ENCODE measurements at regions not wholly inside any gene's neighbourhood (a gene's known extent, or its start where the extent isn't known, plus 50 kb on each side); places are given as distances from the start of the nearest gene placed in this dataset.
"Not testable (repeated sequence)": the region's sequence is repeated elsewhere in the genome, so short reads cannot be mapped to it uniquely, and the experiment has no call there.

- H3K27me3 ChIP-seq (ENCODE audit: insufficient read depth): peaks cover 42% of the 10 kb centered on the region
Measured at GRCh38 chr14:103281496-103282231, 52.4 kb upstream of the EIF5 start.

GRCh38 chr14:103282309-103282708 lies 51.7 kb upstream of the EIF5 start:
- not testable (repeated sequence) for H3K27ac ChIP-seq (ENCODE audit: low read depth); H2AFZ ChIP-seq; H3K36me3 ChIP-seq (ENCODE audit: insufficient read depth); H3K4me2 ChIP-seq; H3K79me2 ChIP-seq (replicated peaks; ENCODE audit: insufficient read depth); H4K20me1 ChIP-seq (replicated peaks; ENCODE audit: insufficient read depth); H3K4me3 Mint-ChIP-seq; H3K9me2 ChIP-seq (ENCODE audit: insufficient read depth); H3K9me3 Mint-ChIP-seq; H3K36me3 Mint-ChIP-seq (ENCODE audit: low read depth); DNase-seq (ENCODE audit: low spot score); ATAC-seq; H3K4me3 ChIP-seq; H3K27ac Mint-ChIP-seq
- Histone ChIP-seq H3F3A (replicated peaks; ENCODE audit: low read depth) (peaks cover 12% of the 10 kb centered on the region; the same call in 1 of the 2 replicates), H3K4me1 (ENCODE audit: insufficient read depth) (peaks cover 22% of the 10 kb centered on the region), H3K27me3 (ENCODE audit: insufficient read depth) (peaks cover 36% of the 10 kb centered on the region)
- H3K4me1 Mint-ChIP-seq: peaks cover 37% of the 10 kb centered on the region
- H3K27me3 Mint-ChIP-seq (ENCODE audit: insufficient read depth, low read depth, poor library complexity): peaks cover 37% of the 10 kb centered on the region

More at GRCh38 chr14:103281496-103282231, 52.4 kb upstream of the EIF5 start:
- H2AFZ ChIP-seq: no peak overlapping the region
- Mint-ChIP-seq H3K36me3 (ENCODE audit: low read depth) (no peaks in the 10 kb centered on the region), H3K9me3 (peaks cover 9% of the 10 kb centered on the region), H3K27ac (no peak overlapping the region), H3K27me3 (ENCODE audit: insufficient read depth, low read depth, poor library complexity) (peaks cover 37% of the 10 kb centered on the region), H3K4me1 (peaks cover 37% of the 10 kb centered on the region), H3K4me3 (no peak overlapping the region)
- no peaks in the 10 kb centered on the region for H3K36me3 ChIP-seq (ENCODE audit: insufficient read depth)
- DNase-seq (ENCODE audit: low spot score): peak; percentile 82
- no peak overlapping the region for H3K4me2 ChIP-seq
- no peaks in the 10 kb centered on the region for H3K9me2 ChIP-seq (ENCODE audit: insufficient read depth)
- no peak for TF ChIP-seq JUNB (IDR thresholded peaks at IDR 0.05; ENCODE audit: unreplicated experiment)
- peak; percentile 37 to 62 for TF ChIP-seq CTCF (conservative IDR thresholded peaks at IDR 0.05; ENCODE audit: low read depth in 2 of 2)
- H3F3A ChIP-seq (replicated peaks; ENCODE audit: low read depth): peaks cover 12% of the 10 kb centered on the region; the same call in 1 of the 2 replicates
- peak; percentile 66 for ATAC-seq
- H4K20me1 ChIP-seq (replicated peaks; ENCODE audit: insufficient read depth): no peaks in the 10 kb centered on the region
- H3K4me1 ChIP-seq (ENCODE audit: insufficient read depth): peaks cover 22% of the 10 kb centered on the region
- no peak overlapping the region for H3K4me3 ChIP-seq
- no peaks in the 10 kb centered on the region for H3K79me2 ChIP-seq (replicated peaks; ENCODE audit: insufficient read depth)
- no peak overlapping the region for H3K27ac ChIP-seq (ENCODE audit: low read depth)

GRCh38 chr14:103282932-103283331 lies 51.1 kb upstream of the EIF5 start:
- H3K79me2 ChIP-seq (replicated peaks; ENCODE audit: insufficient read depth): no peaks in the 10 kb centered on the region
- H2AFZ ChIP-seq: no peak overlapping the region
- peaks cover 12% of the 10 kb centered on the region; the same call in 1 of the 2 replicates for H3F3A ChIP-seq (replicated peaks; ENCODE audit: low read depth)
- peaks cover 29% of the 10 kb centered on the region for H3K27me3 ChIP-seq (ENCODE audit: insufficient read depth)
- Mint-ChIP-seq H3K4me1 (peaks cover 37% of the 10 kb centered on the region), H3K27ac (no peak overlapping the region), H3K27me3 (ENCODE audit: insufficient read depth, low read depth, poor library complexity) (peaks cover 33% of the 10 kb centered on the region), H3K36me3 (ENCODE audit: low read depth) (no peaks in the 10 kb centered on the region), H3K9me3 (peaks cover 6% of the 10 kb centered on the region), H3K4me3 (no peak overlapping the region)
- H4K20me1 ChIP-seq (replicated peaks; ENCODE audit: insufficient read depth): no peaks in the 10 kb centered on the region
- H3K4me3 ChIP-seq: no peak overlapping the region
- 0 out of 4 replicates have a peak, but pooled peaks of 1 of the 2 experiments have one; percentile 5 for TF ChIP-seq CTCF (conservative IDR thresholded peaks at IDR 0.05; ENCODE audit: low read depth in 2 of 2)
- no peak for TF ChIP-seq REST (IDR thresholded peaks at IDR 0.05; ENCODE audit: unreplicated experiment)
- TF ChIP-seq NANOG (IDR thresholded peaks at IDR 0.05; ENCODE audit: borderline replicate concordance): no peak
- no peak for TF ChIP-seq POLR2AphosphoS5 (IDR thresholded peaks at IDR 0.05; ENCODE audit: low read depth)
- no peaks in the 10 kb centered on the region for H3K9me2 ChIP-seq (ENCODE audit: insufficient read depth)
- H3K4me2 ChIP-seq: no peak overlapping the region
- no peaks in the 10 kb centered on the region for H3K36me3 ChIP-seq (ENCODE audit: insufficient read depth)
- H3K27ac ChIP-seq (ENCODE audit: low read depth): no peak overlapping the region
- no peak for ATAC-seq
- H3K4me1 ChIP-seq (ENCODE audit: insufficient read depth): peaks cover 22% of the 10 kb centered on the region
- no peak for DNase-seq (ENCODE audit: low spot score)

Measured in GM23338 (cell line).